Duodenal mucosa (tissue), 2 donors: ENCODE measurements at regions not wholly inside any gene's neighbourhood (a gene's known extent, or its start where the extent isn't known, plus 50 kb on each side); places are given as distances from the start of the nearest gene placed in this dataset.
A peak's percentile ranks its signal among the peaks of the same experiment; 100 is the strongest.
"Not testable (repeated sequence)": the region's sequence is repeated elsewhere in the genome, so short reads cannot be mapped to it uniquely, and the experiment has no call there.

ENCODE experiments used
- H3K27ac ChIP-seq: one replicate; pipeline ENCODE4 v1.7.0; 2013; ENCODE audit warnings: low read depth, low read length
- H3K27me3 ChIP-seq, 2 donors: one replicate each; pipeline ENCODE4 v1.7.0; 2013; ENCODE audit warnings: low read length in 2 of 2, control low read depth in 1 of 2; ENCODE audit not compliant: insufficient read depth in 2 of 2, control insufficient read depth in 1 of 2
- H3K36me3 ChIP-seq, 2 donors: one replicate each; pipeline ENCODE4 v1.7.0; 2013; ENCODE audit warnings: low read length in 2 of 2, control low read depth in 1 of 2; ENCODE audit not compliant: insufficient read depth in 2 of 2, control insufficient read depth in 1 of 2
- H3K4me1 ChIP-seq, 2 donors: one replicate each; pipeline ENCODE4 v1.7.0; 2013; ENCODE audit warnings: low read length in 2 of 2, control low read depth in 1 of 2; ENCODE audit not compliant: insufficient read depth in 2 of 2, control insufficient read depth in 1 of 2
- H3K4me3 ChIP-seq, 2 donors: one replicate each; pipeline ENCODE4 v1.7.0; 2013; ENCODE audit warnings: low read length in 2 of 2, low read depth in 1 of 2
- H3K9ac ChIP-seq, 2 donors: one replicate each; pipeline ENCODE4 v1.7.0; 2013; ENCODE audit warnings: low read length in 2 of 2, low read depth in 1 of 2
- H3K9me3 ChIP-seq, 2 donors: one replicate each; pipeline ENCODE4 v1.7.0; 2013; ENCODE audit warnings: low read length in 2 of 2, control low read depth in 1 of 2; ENCODE audit not compliant: control insufficient read depth in 1 of 2

- H3K27ac ChIP-seq: no peak overlapping the region
- no peak overlapping the region for H3K9ac ChIP-seq
- H3K9me3 ChIP-seq: no peaks in the 10 kb centered on the region
Observed at GRCh38 chr1:157249739-157250138, 111.5 kb upstream of the ETV3 start.

DNA sequence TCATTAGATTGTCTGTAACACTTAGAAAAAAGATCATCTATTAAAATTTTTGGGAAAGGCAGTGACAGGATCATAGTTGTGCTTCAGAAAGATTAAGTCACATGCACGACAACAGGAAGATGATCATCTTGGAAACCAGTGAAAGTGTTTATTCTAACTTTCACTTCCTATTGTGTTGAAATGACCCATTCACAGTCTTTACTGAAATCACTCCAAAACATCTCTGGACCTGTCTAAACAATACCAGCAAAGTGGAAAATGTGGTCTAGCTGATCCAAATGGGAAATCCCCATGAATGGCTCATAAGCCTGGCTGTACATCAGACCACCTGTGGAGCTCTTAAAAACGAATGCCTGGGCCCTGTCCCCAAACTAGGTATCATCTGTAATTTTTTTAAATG lies 111.1 kb upstream of the ETV3 start:
- peaks cover 0 to 5% of the 10 kb centered on the region in 2 donors for H3K4me1 ChIP-seq

More at GRCh38 chr1:157249739-157250138, 111.5 kb upstream of the ETV3 start:
- Histone ChIP-seq H3K4me1 (peaks cover 0 to 5% of the 10 kb centered on the region in 2 donors), H3K4me3 (no peak overlapping the region), H3K36me3 (no peaks in the 10 kb centered on the region), H3K27me3 (no peaks in the 10 kb centered on the region)

DNA sequence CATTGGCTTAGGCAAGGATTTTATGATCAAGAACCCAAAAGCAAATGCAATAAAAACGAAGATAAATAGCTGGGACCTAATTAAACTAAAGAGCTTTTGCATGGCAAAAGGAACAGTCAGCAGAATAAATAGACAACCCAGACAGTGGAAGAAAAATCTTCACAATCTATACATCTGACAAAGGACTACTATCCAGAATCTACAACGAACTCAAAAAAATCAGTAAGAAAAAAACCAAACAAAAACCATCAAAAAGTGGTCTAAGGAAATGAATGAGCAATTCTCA lies 109.5 kb upstream of the ETV3 start:
- not testable (repeated sequence) for H3K4me3 ChIP-seq, H3K27ac ChIP-seq, H3K27me3 ChIP-seq, H3K4me1 ChIP-seq, H3K9me3 ChIP-seq, H3K9ac ChIP-seq, H3K36me3 ChIP-seq

More for the DNA sequence above, 111.1 kb upstream of the ETV3 start:
- no peaks in the 10 kb centered on the region for H3K27me3 ChIP-seq
- no peak overlapping the region for H3K27ac ChIP-seq
- H3K36me3 ChIP-seq: no peaks in the 10 kb centered on the region
- H3K4me3 ChIP-seq: no peak overlapping the region
- no peaks in the 10 kb centered on the region for H3K9me3 ChIP-seq
- no peak overlapping the region for H3K9ac ChIP-seq

GRCh38 chr1:157247005-157247763 lies 109.0 kb upstream of the ETV3 start:
- Histone ChIP-seq H3K27ac (no peak overlapping the region), H3K36me3 (no peaks in the 10 kb centered on the region), H3K4me3 (no peak overlapping the region), H3K9me3 (no peaks in the 10 kb centered on the region), H3K9ac (no peak overlapping the region), H3K4me1 (peaks cover 0 to 5% of the 10 kb centered on the region in 2 donors), H3K27me3 (no peaks in the 10 kb centered on the region)

DNA sequence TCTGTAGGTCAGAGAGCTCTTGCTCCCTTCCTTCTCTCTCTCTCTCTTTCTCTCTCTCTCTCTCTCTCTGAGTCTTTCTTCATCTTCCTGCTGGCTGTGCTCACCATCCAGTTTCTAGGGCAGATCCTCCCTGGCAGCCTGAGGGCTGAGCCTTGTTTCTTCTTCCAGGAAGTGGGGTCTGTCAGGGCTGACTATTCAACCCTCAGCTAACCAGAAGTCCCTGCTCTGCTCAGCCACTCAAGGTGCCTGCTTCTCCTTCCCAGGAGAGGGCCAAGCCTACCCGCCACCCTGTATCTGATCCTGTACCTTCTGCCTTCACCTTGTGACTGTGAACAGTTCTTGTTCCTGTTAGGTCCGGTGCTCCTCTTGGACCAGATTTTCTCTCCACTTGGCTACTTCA lies 107.6 kb upstream of the ETV3 start:
- Histone ChIP-seq H3K4me3 (no peak overlapping the region), H3K4me1 (peaks cover 4 to 12% of the 10 kb centered on the region in 2 donors)

DNA sequence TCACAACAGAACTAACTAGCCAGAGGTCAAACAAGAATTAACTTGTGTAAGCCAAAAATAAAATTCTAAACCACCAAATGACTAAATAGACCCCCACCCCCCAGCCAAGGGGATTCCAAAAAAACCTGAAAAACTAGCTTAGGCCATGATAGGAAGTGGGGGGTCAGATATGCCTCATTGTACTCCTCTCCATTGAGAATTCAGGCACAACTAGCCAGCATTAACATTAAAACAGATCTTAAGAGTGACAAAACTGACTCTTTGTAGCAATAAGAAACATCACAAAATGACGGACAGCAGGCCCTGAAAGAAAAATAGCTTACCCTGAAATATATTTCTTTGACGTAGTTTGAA lies 103.0 kb upstream of the ETV3 start:
- no peak overlapping the region for H3K9ac ChIP-seq
- peak overlapping the region in 1 of 2 donors; percentile 13 for H3K4me3 ChIP-seq
- H3K27ac ChIP-seq: peak overlapping the region; percentile 33
- no peaks in the 10 kb centered on the region for H3K36me3 ChIP-seq
- no peaks in the 10 kb centered on the region for H3K9me3 ChIP-seq
- H3K27me3 ChIP-seq: no peaks in the 10 kb centered on the region
- peaks cover 38 to 39% of the 10 kb centered on the region in 2 donors for H3K4me1 ChIP-seq

More for the DNA sequence above, 107.6 kb upstream of the ETV3 start:
- Histone ChIP-seq H3K36me3 (no peaks in the 10 kb centered on the region), H3K27ac (no peak overlapping the region), H3K9ac (no peak overlapping the region), H3K27me3 (no peaks in the 10 kb centered on the region), H3K9me3 (no peaks in the 10 kb centered on the region)

DNA sequence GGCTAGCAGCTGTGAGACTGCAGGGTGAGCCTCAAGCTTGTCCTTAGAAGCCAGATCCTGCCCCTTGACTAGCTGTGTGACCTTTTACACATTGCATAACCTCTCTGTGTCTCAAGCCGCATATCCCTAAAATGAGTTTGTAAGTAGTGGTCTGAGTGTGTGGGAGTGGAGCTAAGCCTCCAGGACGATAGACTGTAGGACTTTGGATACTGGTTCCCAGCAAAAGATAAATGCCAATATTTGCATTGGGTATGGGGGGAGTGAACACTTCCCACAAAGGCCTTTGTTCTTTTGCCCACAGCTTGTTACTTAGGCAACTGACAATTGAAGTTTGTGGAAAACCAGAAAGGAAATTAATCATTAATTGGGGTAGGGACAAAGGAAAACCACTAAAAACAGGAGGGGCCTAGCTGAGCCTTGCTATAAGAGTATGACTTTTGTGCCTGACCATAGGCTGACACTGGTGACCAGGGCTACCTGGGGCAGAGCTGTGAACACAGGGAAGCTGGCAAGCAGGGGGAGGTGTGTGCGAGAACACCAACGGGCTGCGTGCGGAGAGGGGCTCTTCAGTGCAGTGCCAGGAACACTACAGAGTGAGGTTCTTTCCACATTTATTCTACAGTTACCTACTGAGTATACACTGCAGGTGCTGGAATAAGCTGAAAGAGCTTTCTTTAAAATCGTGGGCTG lies 102.4 kb upstream of the ETV3 start:
- H3K27me3 ChIP-seq: no peaks in the 10 kb centered on the region
- peaks cover 38 to 43% of the 10 kb centered on the region in 2 donors for H3K4me1 ChIP-seq
- H3K4me3 ChIP-seq: peak overlapping the region in 1 of 2 donors; percentile 13
- H3K36me3 ChIP-seq: no peaks in the 10 kb centered on the region
- no peaks in the 10 kb centered on the region for H3K9me3 ChIP-seq
- peak overlapping the region in 1 of 2 donors; percentile 33 for H3K9ac ChIP-seq
- peak overlapping the region; percentile 33 for H3K27ac ChIP-seq

GRCh38 chr1:157239936-157240335 lies 101.7 kb upstream of the ETV3 start:
- H3K36me3 ChIP-seq: no peaks in the 10 kb centered on the region
- H3K4me3 ChIP-seq: no peak overlapping the region
- H3K4me1 ChIP-seq: peaks cover 42 to 43% of the 10 kb centered on the region in 2 donors
- no peak overlapping the region for H3K27ac ChIP-seq
- H3K9me3 ChIP-seq: no peaks in the 10 kb centered on the region
- no peaks in the 10 kb centered on the region for H3K27me3 ChIP-seq
- H3K9ac ChIP-seq: no peak overlapping the region

DNA sequence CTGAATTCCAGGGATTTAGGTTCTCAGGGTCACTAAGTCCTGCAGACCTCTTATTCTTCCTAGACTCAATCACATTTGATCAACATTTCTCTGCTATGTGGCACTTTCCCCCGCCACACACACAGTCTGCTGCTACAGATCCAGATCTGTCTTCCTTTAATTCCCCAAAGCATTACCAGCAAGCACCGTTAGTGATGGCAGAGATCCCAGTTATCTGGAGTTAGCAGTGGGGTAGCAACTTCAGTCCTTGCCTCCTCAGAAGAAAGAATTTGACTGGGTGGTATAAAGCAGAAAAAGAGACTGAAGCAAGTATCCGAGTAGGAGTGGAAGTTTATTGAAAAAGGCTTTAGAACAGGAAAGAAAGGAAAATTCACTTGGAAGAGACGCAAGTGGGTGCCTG lies 100.4 kb upstream of the ETV3 start:
- peaks cover 46 to 49% of the 10 kb centered on the region in 2 donors for H3K4me1 ChIP-seq
- no peaks in the 10 kb centered on the region for H3K9me3 ChIP-seq
- H3K36me3 ChIP-seq: no peaks in the 10 kb centered on the region
- no peak overlapping the region for H3K4me3 ChIP-seq
- H3K9ac ChIP-seq: no peak overlapping the region
- H3K27ac ChIP-seq: no peak overlapping the region
- H3K27me3 ChIP-seq: no peaks in the 10 kb centered on the region

GRCh38 chr1:157237981-157238380 lies 99.8 kb upstream of the ETV3 start:
- Histone ChIP-seq H3K36me3 (no peaks in the 10 kb centered on the region), H3K9ac (no peak overlapping the region), H3K9me3 (no peaks in the 10 kb centered on the region), H3K4me1 (peaks cover 46 to 49% of the 10 kb centered on the region in 2 donors), H3K27me3 (no peaks in the 10 kb centered on the region), H3K27ac (no peak overlapping the region), H3K4me3 (no peak overlapping the region)
